HG02981 (cell line): ENCODE measurements at regions not wholly inside any gene's neighbourhood (a gene's known extent, or its start where the extent isn't known, plus 50 kb on each side); places are given as distances from the start of the nearest gene placed in this dataset.
"Not testable (repeated sequence)": the region's sequence is repeated elsewhere in the genome, so short reads cannot be mapped to it uniquely, and the experiment has no call there.

ENCODE experiments used
- ATAC-seq: cut with Tn5 transposase; IDR thresholded peaks from one replicate; pipeline ENCODE4 v1.9.1; 2021; ENCODE audit warnings: mild to moderate bottlenecking, moderate library complexity; ENCODE audit not compliant: unreplicated experiment

DNA sequence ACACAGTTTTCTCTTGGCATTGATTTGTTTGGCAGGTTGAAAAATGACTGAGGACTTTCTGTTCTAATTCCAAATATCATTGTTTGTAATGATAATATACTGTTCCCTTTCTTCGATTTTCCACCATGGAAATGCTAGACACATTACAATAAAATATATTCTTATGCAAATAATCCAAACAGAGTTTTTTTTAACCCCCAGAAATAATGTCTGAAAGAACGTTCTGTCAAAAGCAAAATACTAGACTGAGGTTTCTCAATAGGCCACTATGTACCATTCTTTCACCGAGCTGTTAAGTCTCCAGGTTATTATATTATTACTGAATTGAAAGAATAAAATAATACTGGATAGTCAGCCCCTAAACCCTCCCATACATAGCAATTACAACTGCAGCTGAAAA, 312.5 kb downstream of the ZIC3 start:
- ATAC-seq: no peak

DNA sequence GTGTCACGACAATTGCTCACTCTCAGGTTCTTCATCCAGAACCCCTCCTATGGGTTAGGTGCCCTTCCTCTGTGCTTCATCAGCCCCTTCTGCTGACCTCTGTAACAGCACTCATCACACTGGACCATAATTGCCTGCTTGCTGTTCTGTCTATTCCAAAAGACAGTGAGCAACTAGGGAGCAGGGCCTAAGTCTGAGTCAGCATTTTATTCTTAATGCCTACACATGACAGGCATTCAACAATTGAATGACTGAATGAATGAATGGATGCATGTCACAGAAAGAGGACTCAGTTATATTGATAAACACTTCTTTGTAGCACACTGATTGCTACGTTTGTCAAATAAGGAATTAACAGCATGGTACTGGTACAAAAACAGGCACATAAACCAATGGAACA, 317.0 kb downstream of the ZIC3 start:
- no peak for ATAC-seq

DNA sequence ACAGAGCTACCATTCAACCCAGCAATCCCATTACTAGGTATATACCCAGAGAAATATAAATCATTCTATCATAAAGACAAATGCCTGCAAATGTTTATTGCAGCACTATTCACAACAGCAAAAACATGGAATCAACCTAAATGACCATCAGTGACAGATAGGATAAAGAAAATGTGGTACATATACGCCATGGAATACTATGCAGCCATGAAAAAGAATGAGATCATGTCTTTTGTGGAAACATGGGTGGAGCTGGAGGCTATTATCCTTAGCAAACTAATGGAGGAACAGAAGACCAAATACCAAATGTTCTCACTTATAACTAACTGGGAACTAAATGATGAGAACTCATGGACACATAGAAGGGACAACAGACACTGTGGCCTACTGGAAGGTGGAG, 318.9 kb downstream of the ZIC3 start:
- ATAC-seq: not testable (repeated sequence)

DNA sequence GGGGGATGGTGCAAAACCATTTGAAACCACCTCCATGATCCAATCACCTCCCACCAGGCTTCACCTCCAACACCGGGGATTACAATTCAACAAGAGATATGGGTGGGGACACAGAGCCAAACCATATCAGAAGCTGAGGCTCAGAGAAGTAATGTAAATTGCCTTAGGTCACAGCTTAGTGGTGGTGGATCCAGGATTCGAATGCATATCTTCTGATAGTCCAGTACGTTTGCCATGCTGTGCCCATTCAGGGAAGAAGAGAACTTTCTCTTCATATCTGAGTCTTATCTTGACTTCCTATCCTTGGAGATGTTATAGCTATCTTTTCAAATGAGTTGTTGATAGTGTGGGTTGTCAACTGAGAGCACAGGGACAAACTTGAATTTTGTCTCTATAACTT, 325.5 kb downstream of the ZIC3 start:
- ATAC-seq: no peak

DNA sequence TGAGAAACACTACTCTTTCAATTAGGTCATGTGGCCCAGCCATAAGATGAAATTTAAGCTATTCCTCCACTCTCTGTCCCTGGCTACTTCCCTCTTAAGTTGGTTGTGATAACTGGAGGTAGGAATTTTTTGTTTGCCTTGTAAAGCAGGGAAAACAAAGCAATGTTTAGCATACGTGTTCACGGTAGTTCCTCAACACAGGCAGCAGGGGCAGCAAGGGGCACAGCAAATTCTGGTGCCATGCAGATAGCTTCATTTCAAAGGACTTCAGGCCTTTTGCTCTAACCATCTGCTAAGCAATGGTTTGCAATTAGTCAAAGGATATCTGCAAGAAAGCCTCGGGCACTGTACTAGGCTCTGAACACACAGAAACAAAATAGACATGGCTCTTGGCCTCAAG, 330.2 kb downstream of the ZIC3 start:
- ATAC-seq: no peak

DNA sequence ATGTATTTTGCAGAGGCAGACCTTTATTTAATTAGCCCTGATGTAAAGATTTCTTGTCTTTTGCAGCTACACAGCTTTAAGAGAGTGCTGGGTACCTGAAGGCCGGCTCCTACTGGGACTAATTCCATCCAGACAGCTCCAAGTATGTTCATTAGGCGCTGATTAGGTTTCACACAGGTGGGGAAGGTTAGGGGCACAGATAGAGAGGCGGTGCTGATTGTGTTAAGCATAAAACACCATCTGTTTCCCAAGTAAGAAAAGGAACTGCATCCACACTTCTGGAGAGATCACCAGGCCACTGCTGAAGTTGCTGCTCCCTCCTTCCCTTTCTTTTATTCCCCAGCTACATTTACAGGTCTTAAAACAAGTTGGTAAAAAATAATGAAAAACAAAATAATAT, 349.5 kb downstream of the ZIC3 start:
- no peak for ATAC-seq

DNA sequence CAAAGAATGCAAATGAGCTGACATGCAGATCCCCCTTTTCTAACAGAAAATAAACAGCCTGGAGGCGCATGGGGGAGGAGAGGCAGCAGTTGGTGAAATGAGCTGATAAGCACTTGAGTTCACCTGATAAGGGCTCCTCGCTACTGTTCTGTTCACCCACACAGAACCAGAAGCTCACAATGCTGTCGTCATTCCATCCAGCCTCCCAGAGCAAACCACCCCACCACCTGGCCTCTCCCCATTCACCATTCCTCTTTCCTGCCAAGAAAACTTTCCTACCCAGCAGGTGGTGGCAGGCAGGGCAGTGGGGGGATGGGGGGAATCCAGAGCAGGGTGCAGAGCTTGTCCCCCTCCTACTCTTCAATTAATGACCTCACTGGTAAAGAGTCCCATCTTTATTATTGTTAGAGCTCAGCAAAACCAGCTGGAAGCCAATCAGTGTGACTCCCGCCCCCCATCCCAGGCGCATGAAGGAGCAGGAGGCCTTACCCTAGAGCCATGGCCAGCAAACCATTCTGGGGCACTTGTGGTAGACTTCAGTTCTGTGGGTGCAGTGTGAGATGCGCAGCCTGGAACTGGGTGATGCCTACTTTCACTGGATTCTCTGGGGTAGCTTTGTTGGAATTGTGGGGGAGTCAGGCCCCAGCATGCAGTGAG, 350.3 kb downstream of the ZIC3 start:
- no peak for ATAC-seq

DNA sequence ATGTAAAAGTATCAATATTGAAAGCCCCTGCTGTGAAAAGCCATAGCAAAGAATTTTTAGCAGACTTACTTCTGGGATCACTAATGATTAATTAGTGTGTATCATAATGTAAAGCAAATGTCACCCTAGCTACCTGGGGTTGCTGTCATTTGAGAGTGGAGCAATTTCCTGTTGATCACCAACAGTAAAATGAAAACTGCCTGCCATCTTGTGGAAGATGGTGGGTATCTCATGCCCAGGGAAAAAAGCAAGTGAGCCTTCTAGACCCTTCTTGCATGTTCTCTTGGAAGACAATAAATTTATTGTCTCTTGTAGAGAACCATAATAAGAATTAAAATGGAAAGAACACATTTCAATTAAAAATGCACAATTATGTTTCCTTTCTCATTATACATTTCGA, 360.2 kb downstream of the ZIC3 start:
- no peak for ATAC-seq

DNA sequence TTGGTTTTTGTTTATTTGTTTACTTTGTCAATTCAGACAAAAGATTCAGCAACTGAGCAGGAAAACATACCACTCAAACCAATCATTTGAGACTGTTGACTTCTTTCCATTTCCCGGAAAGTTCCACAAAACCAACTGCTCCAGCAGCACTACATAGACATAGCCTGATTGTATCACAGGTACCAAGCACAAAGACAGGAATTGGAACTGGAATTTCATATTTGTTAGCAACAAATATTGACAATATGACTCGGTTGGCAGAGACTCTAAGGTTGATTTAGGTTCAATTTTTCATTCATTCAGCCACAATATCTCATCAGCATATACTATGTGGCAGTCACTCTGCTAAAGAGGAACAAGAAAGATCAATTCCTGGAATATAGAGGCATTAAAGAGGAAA, 364.0 kb downstream of the ZIC3 start:
- no peak for ATAC-seq

DNA sequence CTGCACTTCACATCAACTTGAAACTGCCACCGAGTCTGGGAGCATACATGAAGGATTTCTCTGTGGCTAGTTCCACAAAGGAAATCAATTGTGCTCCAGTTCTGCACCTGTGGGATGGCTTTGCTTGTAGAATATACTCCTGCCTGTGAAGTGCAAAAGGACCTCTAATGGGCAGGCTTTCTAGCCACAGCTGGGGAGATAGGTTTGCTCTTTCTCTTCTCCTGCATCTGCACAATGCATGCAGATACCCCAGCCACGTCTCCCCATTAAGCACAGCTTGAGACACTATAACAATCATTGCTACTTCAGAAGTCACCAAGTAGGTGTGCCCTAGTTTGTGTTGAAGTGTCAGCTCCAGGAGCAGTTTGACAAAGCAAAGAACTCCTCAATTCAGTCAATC, 364.6 kb downstream of the ZIC3 start:
- ATAC-seq: no peak

DNA sequence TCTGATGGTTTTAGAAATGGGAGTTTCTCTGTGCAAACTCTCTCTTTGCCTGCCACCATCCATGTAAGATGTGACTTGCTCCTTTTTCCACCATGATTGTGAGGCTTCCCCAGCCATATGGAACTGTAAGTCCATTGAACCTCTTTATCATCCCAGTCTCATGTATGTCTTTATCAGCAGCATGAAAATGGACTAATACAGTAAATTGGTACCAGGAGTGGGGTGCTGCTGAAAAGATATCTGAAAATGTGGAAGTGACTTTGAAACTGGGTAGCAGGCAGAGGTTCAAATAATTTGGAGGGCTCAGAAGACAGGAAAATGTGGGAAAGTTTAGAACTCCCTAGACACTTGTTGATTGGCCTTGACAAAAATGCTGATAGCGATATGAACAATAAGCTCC, 368.3 kb downstream of the ZIC3 start:
- ATAC-seq: not testable (repeated sequence)

DNA sequence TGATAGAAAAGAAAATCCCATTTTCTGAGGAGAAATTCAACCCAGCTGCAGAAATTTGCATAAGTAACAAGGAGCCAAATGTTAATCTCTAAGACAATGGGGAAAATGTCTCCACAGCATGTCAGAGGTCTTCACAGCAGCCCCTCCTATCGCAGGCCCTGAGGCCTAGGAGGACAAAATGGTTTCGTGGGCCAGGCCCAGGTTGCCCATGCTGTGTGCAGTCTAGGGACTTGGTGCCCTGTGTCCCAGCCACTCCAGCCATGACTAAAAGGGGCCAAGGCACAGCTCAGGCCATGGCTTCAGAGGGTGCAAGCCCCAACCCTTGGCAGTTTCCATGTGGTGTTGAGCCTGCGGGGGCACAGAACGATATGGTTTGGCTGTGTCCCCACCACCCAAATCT, 369.0 kb downstream of the ZIC3 start:
- not testable (repeated sequence) for ATAC-seq

DNA sequence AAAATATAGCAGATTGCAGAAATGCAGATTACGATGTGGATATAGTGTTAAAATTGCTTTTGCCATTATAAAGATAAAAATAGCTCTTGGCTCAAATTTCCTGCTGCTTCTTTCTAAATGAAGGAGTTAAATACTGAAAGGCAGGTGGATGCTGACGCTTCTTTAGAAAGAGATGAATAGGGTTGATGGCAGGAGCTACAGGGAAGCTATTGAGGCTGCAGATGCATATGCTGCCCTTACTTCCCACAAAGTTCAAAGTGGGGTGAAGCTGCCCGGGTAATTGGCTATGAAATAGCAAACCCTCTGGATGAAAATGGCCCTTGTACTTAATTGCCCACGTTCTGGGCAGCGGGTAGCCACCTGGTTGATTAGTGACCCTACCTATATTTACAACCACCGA, 379.5 kb downstream of the ZIC3 start:
- ATAC-seq: no peak

DNA sequence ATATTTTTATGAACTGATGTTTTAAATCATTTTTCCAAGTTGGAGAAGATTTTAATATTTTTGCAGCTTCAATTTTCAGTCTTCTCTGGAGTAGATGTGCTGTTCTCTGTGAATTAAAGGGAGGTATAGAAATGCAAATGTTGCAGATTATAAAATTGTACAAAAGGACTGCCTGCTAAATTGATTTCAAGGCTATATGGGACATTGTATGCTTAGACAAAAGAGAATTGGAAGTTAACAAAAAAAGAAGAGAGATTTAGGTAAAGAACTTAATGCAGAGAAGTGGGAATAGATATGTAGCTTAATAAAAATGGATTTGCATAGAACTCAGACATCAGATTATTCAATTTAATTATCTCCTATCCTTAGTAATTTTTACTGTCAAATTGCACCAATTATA, 403.3 kb downstream of the ZIC3 start:
- ATAC-seq: no peak

DNA sequence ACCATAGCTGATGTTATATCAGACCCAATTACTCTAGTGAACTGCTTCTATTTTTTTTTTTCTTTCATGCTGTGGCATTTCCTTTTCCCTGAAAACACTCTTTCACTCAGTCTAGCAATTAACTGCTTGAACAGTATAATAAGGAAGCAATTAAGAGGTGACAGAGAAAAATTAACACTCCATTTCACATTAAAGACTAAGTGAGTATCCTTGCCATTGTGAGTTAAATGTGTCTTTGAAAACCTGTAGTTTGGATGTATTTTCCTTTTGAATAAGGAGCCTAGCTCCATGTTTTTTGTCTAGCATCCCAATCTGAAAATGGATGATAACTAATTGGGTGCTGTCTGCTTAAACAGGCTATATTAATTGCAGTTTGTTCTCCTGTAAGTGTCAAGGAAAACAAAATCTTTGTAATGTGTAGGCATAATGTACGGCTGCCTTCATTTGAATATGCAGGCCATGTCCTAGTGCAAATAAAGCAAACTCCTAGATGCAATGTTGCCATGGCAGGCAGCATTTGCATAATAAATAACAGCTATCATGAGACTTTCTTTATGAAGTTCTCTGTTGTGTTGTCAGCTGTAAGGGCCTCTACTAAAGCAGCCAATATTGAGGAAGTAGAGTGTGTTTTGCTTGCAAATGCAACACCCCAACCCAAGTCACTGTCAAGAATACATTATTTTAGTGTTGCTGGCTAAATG, 416.7 kb downstream of the ZIC3 start:
- ATAC-seq: no peak

DNA sequence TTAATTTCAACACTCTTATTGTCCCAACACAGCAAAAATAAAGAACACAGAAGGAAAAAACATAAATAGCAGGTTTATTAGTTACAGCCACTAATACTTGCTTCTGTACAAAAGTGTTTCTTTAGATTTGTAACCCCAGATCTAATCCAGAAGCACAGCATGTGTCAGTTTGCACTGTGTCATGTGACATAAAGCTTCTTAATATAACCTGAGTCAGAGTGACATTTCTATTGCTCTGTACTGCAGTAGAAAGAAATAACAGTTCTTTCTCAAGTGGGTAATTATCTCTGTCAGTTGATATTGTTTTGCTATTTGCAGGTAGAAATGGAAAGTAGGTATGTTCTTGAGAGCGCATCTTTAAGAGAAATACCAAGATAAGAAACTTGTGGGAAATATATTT, 422.5 kb downstream of the ZIC3 start:
- ATAC-seq: no peak

DNA sequence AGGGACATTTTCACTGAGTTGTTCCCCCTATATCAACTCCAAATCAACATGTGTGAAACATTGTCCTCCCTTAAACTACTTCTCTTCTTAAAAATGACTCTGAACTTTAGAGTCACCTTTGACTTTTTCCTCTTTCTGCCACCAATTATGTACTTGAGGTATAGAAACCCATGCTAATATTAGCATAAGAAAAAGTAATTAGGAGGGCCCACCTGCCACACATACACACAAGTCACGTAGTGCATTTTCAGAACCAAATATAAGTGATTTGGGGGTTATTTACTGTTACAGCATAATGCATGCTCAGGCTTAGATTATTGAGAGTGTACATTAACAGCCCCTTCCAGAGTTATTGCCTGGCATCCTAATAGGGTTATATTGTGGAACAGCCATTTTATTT, 432.7 kb downstream of the ZIC3 start:
- no peak for ATAC-seq

DNA sequence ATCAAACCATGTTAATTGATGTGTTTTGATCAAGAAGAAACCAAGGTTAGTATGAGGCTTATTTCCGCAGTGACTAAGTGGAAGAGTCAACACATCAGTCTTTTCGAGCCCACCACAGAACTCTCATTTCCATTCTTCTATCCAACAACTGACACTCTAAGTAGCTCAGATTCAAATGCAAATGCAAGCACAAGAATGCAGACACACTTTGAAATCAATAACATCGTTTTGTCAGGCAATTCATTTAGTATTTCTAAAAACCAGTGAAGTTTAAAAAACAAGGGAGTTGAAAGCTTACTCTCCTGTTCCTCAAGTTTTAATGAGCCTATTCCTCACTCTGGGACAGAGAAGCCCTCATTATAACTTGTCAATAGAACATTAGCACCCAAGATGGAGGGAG, 433.1 kb downstream of the ZIC3 start:
- no peak for ATAC-seq

DNA sequence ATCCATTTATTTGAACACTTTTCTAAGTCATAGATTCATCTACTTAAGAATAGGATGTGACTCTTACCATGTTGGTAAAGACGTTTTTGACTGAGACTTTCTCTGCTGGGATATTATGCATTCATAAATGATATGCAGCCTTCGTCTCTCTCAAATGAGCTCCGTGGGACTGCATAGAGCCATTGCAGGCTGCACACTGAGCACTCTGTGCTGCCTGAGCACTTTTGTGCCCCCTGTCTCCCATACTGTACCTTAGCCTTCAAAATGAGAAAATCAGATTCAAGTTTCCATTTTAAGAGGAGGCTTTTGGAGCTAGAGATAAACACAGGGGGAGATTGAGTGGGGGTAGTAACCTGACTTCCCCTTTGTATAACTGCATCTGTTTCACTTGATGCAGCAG, 433.6 kb downstream of the ZIC3 start:
- ATAC-seq: no peak

DNA sequence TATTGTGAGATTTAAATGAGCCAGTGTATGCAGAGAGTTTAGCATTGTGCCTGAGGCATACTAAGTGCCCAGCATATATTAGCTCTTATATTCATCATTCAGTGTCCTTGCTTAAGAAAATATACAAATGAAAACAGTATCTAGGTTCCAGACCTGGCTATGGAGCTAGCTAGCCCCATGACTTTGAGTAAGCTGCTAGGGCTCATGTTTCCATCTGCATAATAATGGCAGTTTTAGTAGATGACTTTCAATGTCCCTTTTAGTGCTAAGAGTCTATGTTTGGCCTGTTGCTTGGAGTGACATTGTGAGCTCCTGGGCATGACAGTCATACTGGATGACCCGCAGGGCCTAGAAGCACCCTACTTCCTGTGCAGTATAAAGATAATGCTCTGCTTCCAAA, 435.3 kb downstream of the ZIC3 start:
- ATAC-seq: no peak

DNA sequence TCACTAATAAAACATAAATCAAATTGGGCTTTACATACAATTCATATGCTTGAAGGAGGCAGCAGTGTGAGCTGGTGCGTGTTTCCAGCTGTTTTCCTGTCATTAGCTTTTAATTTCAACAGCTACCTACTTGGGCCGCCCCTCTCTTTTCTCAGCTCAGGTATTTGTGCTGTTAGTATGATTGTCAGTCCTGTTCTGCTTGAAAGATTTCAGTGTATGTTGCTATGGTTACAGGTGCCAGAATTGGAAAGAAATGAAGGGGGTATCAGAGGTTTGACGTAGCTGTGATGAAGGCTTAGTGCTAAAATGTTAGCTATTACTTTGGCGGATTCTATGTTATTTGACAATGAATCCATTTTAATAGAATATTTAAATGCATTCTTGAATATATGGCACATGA, 440.3 kb downstream of the ZIC3 start:
- no peak for ATAC-seq

DNA sequence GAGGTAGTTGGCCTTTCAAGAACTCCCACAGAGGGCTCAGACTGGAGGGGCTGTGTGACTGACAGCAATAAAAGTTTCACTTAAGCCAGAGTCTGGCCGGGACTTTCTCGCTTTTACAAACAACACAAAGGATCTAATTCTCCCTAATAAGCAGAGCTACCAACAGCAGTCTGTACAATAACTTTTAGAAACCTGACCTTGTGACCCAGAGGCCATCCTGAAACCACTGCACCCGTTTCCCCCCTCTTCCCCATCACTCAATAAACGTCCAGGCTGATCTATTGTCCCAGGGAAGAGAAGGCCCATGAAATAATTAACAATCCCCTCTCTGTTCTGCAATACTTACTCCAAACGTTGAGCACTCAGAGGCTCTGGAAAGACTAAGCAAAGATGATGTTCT, 442.4 kb downstream of the ZIC3 start:
- ATAC-seq: no peak

DNA sequence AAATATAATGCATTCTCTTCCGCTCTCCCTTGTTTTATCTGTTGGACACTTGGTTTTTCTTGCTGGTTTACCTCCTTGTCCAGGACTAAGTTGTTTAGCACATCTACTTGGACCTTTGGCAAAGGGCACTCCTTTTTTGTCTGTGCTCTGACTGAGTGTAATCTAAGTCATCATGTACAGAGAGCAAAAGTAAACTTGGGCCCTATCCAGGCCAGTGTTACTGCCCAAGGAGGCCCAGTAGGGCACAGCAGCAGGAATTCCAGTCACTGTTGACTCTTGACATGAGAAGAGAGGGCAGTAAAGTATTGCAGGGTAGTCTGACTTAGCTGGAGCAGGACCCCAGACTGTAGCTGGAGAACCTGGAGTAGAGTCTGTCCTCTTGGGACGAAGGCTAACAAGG, 445.5 kb downstream of the ZIC3 start:
- no peak for ATAC-seq
